H9 (cell line): ENCODE measurements at regions not wholly inside any gene's neighbourhood (a gene's known extent, or its start where the extent isn't known, plus 50 kb on each side); places are given as distances from the start of the nearest gene placed in this dataset.

Experiments used
- DNase-seq: peaks from one replicate; pipeline ENCODE4 v3.0.0-alpha.2; 2017
- H2AFZ ChIP-seq: one replicate; pipeline ENCODE4 v1.6.1; 2013; ENCODE audit warnings: mild to moderate bottlenecking, low read length, control low read depth, moderate library complexity
- H2AK5ac ChIP-seq: 2 replicates; pipeline ENCODE4 v1.6.1; 2013; ENCODE audit warnings: low read length, control low read depth, mixed read lengths; ENCODE audit not compliant: insufficient read length
- H2BK120ac ChIP-seq: one replicate; pipeline ENCODE4 v1.6.1; 2013; ENCODE audit warnings: low read depth, mild to moderate bottlenecking, low read length, control low read depth, inconsistent platforms; ENCODE audit not compliant: poor library complexity, severe bottlenecking
- H2BK12ac ChIP-seq: 2 replicates; pipeline ENCODE4 v1.6.1; 2013; ENCODE audit warnings: low read length, control low read depth, mixed read lengths, low read depth; ENCODE audit not compliant: insufficient read length
- H2BK15ac ChIP-seq: 2 replicates; pipeline ENCODE4 v1.6.1; 2013; ENCODE audit warnings: low read depth, low read length, control low read depth
- H2BK20ac ChIP-seq: one replicate; pipeline ENCODE4 v1.6.1; 2013; ENCODE audit warnings: low read depth, mild to moderate bottlenecking, low read length, control low read depth, inconsistent platforms; ENCODE audit not compliant: poor library complexity, severe bottlenecking
- H2BK5ac ChIP-seq: 2 replicates; pipeline ENCODE4 v1.6.1; 2013; ENCODE audit warnings: low read length, control low read depth, mixed read lengths; ENCODE audit not compliant: insufficient read length
- H3K14ac ChIP-seq: 2 replicates; pipeline ENCODE4 v1.6.1; 2013; ENCODE audit warnings: low read length, control low read depth; ENCODE audit not compliant: insufficient read depth
- H3K18ac ChIP-seq: 2 replicates; pipeline ENCODE4 v1.6.1; 2013; ENCODE audit warnings: low read depth, mild to moderate bottlenecking, mixed read lengths, low read length, control low read depth; ENCODE audit not compliant: insufficient read length
- H3K23ac ChIP-seq: 2 replicates; pipeline ENCODE4 v1.6.1; 2013; ENCODE audit warnings: low read length, control low read depth, mixed read lengths, low read depth; ENCODE audit not compliant: insufficient read length
- H3K23me2 ChIP-seq: 2 replicates; pipeline ENCODE4 v1.6.1; 2013; ENCODE audit warnings: low read depth, mild to moderate bottlenecking, mixed read lengths, low read length, control low read depth; ENCODE audit not compliant: insufficient read length, poor library complexity, severe bottlenecking
- H3K27ac ChIP-seq: 2 replicates; pipeline ENCODE4 v1.5.1; 2013; ENCODE audit warnings: low read length, control low read depth, mixed read lengths, low read depth; ENCODE audit not compliant: insufficient read length
- H3K27me3 ChIP-seq: 2 replicates; pipeline ENCODE4 v1.6.1; 2013; ENCODE audit warnings: low read length, control low read depth, inconsistent platforms; ENCODE audit not compliant: insufficient read depth
- H3K4ac ChIP-seq: 2 replicates; pipeline ENCODE4 v1.6.1; 2013; ENCODE audit warnings: low read depth, mild to moderate bottlenecking, control low read depth, inconsistent platforms, low read length, moderate library complexity
- H3K4me1 ChIP-seq: 2 replicates; pipeline ENCODE4 v1.6.1; 2013; ENCODE audit warnings: low read length, control low read depth, inconsistent platforms; ENCODE audit not compliant: insufficient read depth
- H3K4me2 ChIP-seq: 2 replicates; pipeline ENCODE4 v1.6.1; 2013; ENCODE audit warnings: low read length, control low read depth, mixed read lengths; ENCODE audit not compliant: insufficient read length, insufficient read depth
- H3K56ac ChIP-seq: 2 replicates; pipeline ENCODE4 v1.6.1; 2013; ENCODE audit warnings: low read depth, mild to moderate bottlenecking, mixed read lengths, low read length, control low read depth; ENCODE audit not compliant: insufficient read length
- H3K79me1 ChIP-seq: 2 replicates; pipeline ENCODE4 v1.6.1; 2013; ENCODE audit warnings: low read depth, mild to moderate bottlenecking, moderate library complexity, low read length, control low read depth, inconsistent platforms; ENCODE audit not compliant: insufficient read depth, poor library complexity, severe bottlenecking
- H3K79me2 ChIP-seq: 2 replicates; pipeline ENCODE4 v1.6.1; 2013; ENCODE audit warnings: low read length, control low read depth, inconsistent platforms; ENCODE audit not compliant: insufficient read depth
- H3K9ac ChIP-seq: 2 replicates; pipeline ENCODE4 v1.6.1; 2013; ENCODE audit warnings: low read length, control low read depth, mixed read lengths; ENCODE audit not compliant: insufficient read length; ENCODE audit errors: extremely low read depth
- H3K9me3 ChIP-seq: one replicate; pipeline ENCODE4 v1.6.1; 2013; ENCODE audit warnings: low read depth, low read length, inconsistent platforms; ENCODE audit not compliant: control insufficient read depth
- H3T11ph ChIP-seq: one replicate; pipeline ENCODE4 v1.6.1; 2013; ENCODE audit warnings: mild to moderate bottlenecking, low read length, control low read depth, inconsistent platforms
- H4K20me1 ChIP-seq: one replicate; pipeline ENCODE4 v1.6.1; 2013; ENCODE audit not compliant: control insufficient read depth, insufficient read length, insufficient read depth
- H4K5ac ChIP-seq: 2 replicates; pipeline ENCODE4 v1.6.1; 2013; ENCODE audit warnings: low read depth, mild to moderate bottlenecking, mixed read lengths, low read length, control low read depth; ENCODE audit not compliant: insufficient read length
- H4K8ac ChIP-seq: replicated peaks from 2 replicates; pipeline ENCODE4 v1.6.1; 2013; ENCODE audit warnings: low read length, control low read depth, mixed read lengths, low read depth; ENCODE audit not compliant: insufficient read length
- H4K91ac ChIP-seq: 2 replicates; pipeline ENCODE4 v1.6.1; 2013; ENCODE audit warnings: low read depth, mild to moderate bottlenecking, moderate library complexity, mixed read lengths, low read length, control low read depth; ENCODE audit not compliant: insufficient read length
- H3K27ac Mint-ChIP-seq, 3 experiments: 2 replicates in 2 of 3; 3 replicates in 1 of 3; pipeline ENCODE4 v1.8.0; 2020 to 2021; ENCODE audit warnings: mixed read lengths in 3 of 3, mild to moderate bottlenecking in 1 of 3, moderate library complexity in 1 of 3
- H3K27me3 Mint-ChIP-seq: 2 replicates; pipeline ENCODE4 v1.8.0; 2021; ENCODE audit warnings: low read depth, mild to moderate bottlenecking, moderate library complexity, mixed read lengths
- H3K36me3 Mint-ChIP-seq, 3 experiments: 2 replicates in 2 of 3; 3 replicates in 1 of 3; pipeline ENCODE4 v1.8.0; 2020 to 2021; ENCODE audit warnings: low read depth in 3 of 3, mixed read lengths in 3 of 3; ENCODE audit not compliant: insufficient read depth in 1 of 3
- H3K4me1 Mint-ChIP-seq, 2 experiments: 2 replicates each; pipeline ENCODE4 v1.8.0; 2020; ENCODE audit warnings: mixed read lengths in 2 of 2
- H3K4me3 Mint-ChIP-seq, 2 experiments: 2 replicates in 1 of 2; 3 replicates in 1 of 2; pipeline ENCODE4 v1.8.0; 2020 to 2021; ENCODE audit warnings: mild to moderate bottlenecking in 2 of 2, mixed read lengths in 2 of 2, moderate library complexity in 1 of 2
- H3K9me3 Mint-ChIP-seq, 2 experiments: 2 replicates in 1 of 2; 3 replicates in 1 of 2; pipeline ENCODE4 v1.8.0; 2020; ENCODE audit warnings: mild to moderate bottlenecking in 2 of 2, mixed read lengths in 2 of 2, moderate library complexity in 1 of 2
- WGBS: extraction: QIAGEN DNeasy Blood & Tissue Kit; methylation state at CpG from one replicate; pipeline ENCODE4 v1.1.7; 2013; ENCODE audit warnings: missing lambda C conversion rate, low lambda C conversion rate, mixed read lengths; ENCODE audit not compliant: insufficient read length; ENCODE audit errors: extremely low coverage; 5-methylcytosine and 5-hydroxymethylcytosine counted together
- TF ChIP-seq, protein P1 (sequence below): fragments of 200-600 bp; sonication (generic); conservative IDR thresholded peaks from 3 replicates; pipeline ENCODE4 v1.8.0; 2021; ENCODE audit warnings: antibody characterized with exemption, mild to moderate bottlenecking

DNA sequence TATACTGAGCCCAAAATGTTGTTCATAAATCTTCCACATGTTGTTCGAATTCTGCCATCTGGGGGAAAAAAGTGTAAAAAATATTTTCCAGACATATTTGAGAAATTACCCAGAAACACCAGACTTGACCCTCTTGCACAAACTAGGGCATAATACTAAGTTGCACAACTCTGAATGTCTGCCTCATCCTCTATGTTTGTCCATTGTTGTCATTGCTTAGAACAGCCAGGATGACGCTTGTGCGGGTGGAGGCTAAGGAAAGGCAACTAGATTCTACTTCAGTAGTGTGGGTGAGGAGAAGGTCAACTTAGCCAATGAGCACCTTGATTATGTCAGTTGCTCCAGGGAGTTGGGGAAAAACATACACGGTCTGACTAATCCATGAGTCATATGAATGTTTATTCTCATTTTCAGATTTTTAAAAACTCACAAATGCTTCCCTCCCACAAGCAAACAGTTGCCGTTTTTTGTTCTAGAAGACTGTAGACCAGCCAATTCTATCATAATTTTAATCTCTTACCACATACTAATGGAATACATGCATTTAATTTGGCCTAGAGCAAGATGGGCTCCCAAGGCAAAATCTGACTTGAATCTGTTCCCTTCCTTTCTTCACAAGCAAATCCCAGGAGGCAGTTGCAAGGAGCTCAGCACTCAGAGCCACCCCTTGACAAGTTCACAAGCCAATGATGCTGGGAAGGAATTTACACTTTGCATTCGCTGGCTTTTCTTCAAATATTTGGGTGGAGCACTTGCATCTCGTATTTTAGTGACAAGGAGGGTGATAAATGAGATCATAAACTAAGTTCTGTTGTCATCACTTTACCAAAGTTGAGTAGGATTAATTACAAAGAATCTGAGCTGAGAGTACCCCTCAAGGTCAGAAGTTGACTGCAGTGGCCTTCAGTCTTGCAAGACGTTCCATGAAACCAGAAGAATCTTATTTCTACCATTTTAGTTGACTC, 163.2 kb upstream of the TWIST2 start:
- H3K4ac ChIP-seq, result no peak overlapping the region
- H3K14ac ChIP-seq, result no peak overlapping the region
- H3K27me3 ChIP-seq, result no peaks in the 10 kb centered on the region
- no peak overlapping the region for H4K5ac ChIP-seq
- H2BK12ac ChIP-seq, result no peak overlapping the region
- no peaks in the 10 kb centered on the region for H3K9me3 ChIP-seq
- H3K27ac ChIP-seq, result no peak overlapping the region
- H3K9ac ChIP-seq, result no peak overlapping the region
- H3K18ac ChIP-seq, result no peak overlapping the region
- WGBS, result no CpG with 5 or more reads among the region's 8 CpGs
- H3K27ac Mint-ChIP-seq, result no peak overlapping the region
- no peaks in the 10 kb centered on the region for H3K23me2 ChIP-seq
- H2AK5ac ChIP-seq, result no peak overlapping the region
- no peaks in the 10 kb centered on the region for H3K79me1 ChIP-seq
- H3K27me3 Mint-ChIP-seq, result peaks cover 7% of the 10 kb centered on the region
- no peaks in the 10 kb centered on the region for H3K36me3 Mint-ChIP-seq
- no peak for DNase-seq
- H4K8ac ChIP-seq, result no peak overlapping the region
- H2AFZ ChIP-seq, result no peak overlapping the region
- H3K79me2 ChIP-seq, result no peaks in the 10 kb centered on the region
- H2BK5ac ChIP-seq, result no peak overlapping the region
- TF ChIP-seq, protein P1, sequence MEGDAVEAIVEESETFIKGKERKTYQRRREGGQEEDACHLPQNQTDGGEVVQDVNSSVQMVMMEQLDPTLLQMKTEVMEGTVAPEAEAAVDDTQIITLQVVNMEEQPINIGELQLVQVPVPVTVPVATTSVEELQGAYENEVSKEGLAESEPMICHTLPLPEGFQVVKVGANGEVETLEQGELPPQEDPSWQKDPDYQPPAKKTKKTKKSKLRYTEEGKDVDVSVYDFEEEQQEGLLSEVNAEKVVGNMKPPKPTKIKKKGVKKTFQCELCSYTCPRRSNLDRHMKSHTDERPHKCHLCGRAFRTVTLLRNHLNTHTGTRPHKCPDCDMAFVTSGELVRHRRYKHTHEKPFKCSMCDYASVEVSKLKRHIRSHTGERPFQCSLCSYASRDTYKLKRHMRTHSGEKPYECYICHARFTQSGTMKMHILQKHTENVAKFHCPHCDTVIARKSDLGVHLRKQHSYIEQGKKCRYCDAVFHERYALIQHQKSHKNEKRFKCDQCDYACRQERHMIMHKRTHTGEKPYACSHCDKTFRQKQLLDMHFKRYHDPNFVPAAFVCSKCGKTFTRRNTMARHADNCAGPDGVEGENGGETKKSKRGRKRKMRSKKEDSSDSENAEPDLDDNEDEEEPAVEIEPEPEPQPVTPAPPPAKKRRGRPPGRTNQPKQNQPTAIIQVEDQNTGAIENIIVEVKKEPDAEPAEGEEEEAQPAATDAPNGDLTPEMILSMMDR, result no peak
- no peak overlapping the region for H2BK15ac ChIP-seq
- H2BK20ac ChIP-seq, result no peak overlapping the region
- no peak overlapping the region for H3K56ac ChIP-seq
- H3K23ac ChIP-seq, result no peak overlapping the region
- no peak overlapping the region for H3T11ph ChIP-seq
- no peak overlapping the region for H4K91ac ChIP-seq
- H3K4me2 ChIP-seq, result no peak overlapping the region
- H4K20me1 ChIP-seq, result no peaks in the 10 kb centered on the region
- H3K4me3 Mint-ChIP-seq, result no peak overlapping the region
- no peaks in the 10 kb centered on the region for H3K4me1 ChIP-seq
- H3K9me3 Mint-ChIP-seq, result no peaks in the 10 kb centered on the region
- no peaks in the 10 kb centered on the region; a peak in 2 of 4 replicates for H3K4me1 Mint-ChIP-seq
- no peak overlapping the region for H2BK120ac ChIP-seq
